KMS-11 (cell line): ENCODE measurements at regions not wholly inside any gene's neighbourhood (a gene's known extent, or its start where the extent isn't known, plus 50 kb on each side); places are given as distances from the start of the nearest gene placed in this dataset.

Experiments used
- H2AFZ ChIP-seq: fragments of 200-600 bp; sonication (generic); 2 replicates; pipeline ENCODE4 v1.6.1; 2016; ENCODE audit warnings: antibody characterized with exemption, mixed run types, low read depth
- H3K27ac ChIP-seq: fragments of 200-600 bp; sonication (generic); 2 replicates; pipeline ENCODE4 v1.6.1; 2016; ENCODE audit warnings: mild to moderate bottlenecking, mixed run types
- H3K27me3 ChIP-seq: fragments of 200-600 bp; sonication (generic); 2 replicates; pipeline ENCODE4 v1.6.1; 2017; ENCODE audit warnings: mild to moderate bottlenecking, low read depth, mixed run types, moderate library complexity; ENCODE audit not compliant: insufficient read depth
- H3K36me3 ChIP-seq: fragments of 200-600 bp; sonication (generic); 2 replicates; pipeline ENCODE4 v1.6.1; 2017; ENCODE audit warnings: mild to moderate bottlenecking, mixed run types; ENCODE audit not compliant: insufficient read depth
- H3K4me1 ChIP-seq: fragments of 200-600 bp; sonication (generic); 2 replicates; pipeline ENCODE4 v1.6.1; 2016; ENCODE audit warnings: mild to moderate bottlenecking, low read depth, mixed run types; ENCODE audit not compliant: poor library complexity, severe bottlenecking
- H3K4me2 ChIP-seq: fragments of 200-600 bp; sonication (generic); 2 replicates; pipeline ENCODE4 v1.7.0; 2016; ENCODE audit warnings: mild to moderate bottlenecking, mixed run types
- H3K4me3 ChIP-seq: fragments of 200-600 bp; sonication (generic); IDR thresholded peaks from 2 replicates; pipeline ENCODE4 v1.6.1; 2017; ENCODE audit warnings: low read depth, low read length, mixed read lengths; ENCODE audit not compliant: insufficient read depth
- H3K79me2 ChIP-seq: fragments of 200-600 bp; sonication (generic); 2 replicates; pipeline ENCODE4 v1.6.1; 2016; ENCODE audit warnings: low read depth, mixed run types; ENCODE audit not compliant: insufficient read depth
- H3K9ac ChIP-seq: fragments of 200-600 bp; sonication (generic); 2 replicates; pipeline ENCODE4 v1.6.1; 2016; ENCODE audit warnings: mild to moderate bottlenecking, mixed run types
- H4K20me1 ChIP-seq: fragments of 200-600 bp; sonication (generic); 2 replicates; pipeline ENCODE4 v1.6.1; 2016; ENCODE audit warnings: mild to moderate bottlenecking, mixed run types; ENCODE audit not compliant: insufficient read depth
- TF ChIP-seq, protein P1 (sequence below): fragments of 200-600 bp; sonication (generic); conservative IDR thresholded peaks from 2 replicates; pipeline ENCODE4 v1.6.1; 2017; ENCODE audit warnings: low read depth, mild to moderate bottlenecking, antibody characterized with exemption, low read length, moderate library complexity, mixed read lengths

DNA sequence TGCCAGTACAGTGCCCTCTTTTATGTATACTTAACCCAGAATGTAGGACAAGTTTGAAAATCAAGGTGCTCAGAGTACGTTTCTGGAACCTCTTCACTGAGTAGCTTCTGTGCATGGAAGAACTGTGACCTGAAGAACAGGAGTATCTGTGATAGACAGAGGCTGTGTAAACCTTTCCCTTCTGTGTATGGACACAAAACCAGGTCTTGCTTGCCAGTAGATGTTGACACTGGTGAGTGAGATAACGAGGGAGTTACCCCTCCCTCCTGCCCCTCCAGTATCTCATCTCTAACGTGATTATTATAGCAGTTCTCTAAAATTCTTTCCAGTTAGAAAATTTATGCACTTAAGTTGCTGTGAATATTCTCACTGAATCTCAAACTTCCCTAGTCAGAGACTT lies 170.8 kb downstream of the RPL10L start:
- Histone ChIP-seq H3K27me3 (no peaks in the 10 kb centered on the region), H3K4me1 (no peaks in the 10 kb centered on the region), H3K79me2 (no peaks in the 10 kb centered on the region), H3K4me3 (no peak overlapping the region), H3K27ac (no peak overlapping the region), H3K9ac (no peak overlapping the region), H2AFZ (no peak overlapping the region), H3K4me2 (no peak overlapping the region), H4K20me1 (no peaks in the 10 kb centered on the region), H3K36me3 (no peaks in the 10 kb centered on the region)
- TF ChIP-seq, protein P1, sequence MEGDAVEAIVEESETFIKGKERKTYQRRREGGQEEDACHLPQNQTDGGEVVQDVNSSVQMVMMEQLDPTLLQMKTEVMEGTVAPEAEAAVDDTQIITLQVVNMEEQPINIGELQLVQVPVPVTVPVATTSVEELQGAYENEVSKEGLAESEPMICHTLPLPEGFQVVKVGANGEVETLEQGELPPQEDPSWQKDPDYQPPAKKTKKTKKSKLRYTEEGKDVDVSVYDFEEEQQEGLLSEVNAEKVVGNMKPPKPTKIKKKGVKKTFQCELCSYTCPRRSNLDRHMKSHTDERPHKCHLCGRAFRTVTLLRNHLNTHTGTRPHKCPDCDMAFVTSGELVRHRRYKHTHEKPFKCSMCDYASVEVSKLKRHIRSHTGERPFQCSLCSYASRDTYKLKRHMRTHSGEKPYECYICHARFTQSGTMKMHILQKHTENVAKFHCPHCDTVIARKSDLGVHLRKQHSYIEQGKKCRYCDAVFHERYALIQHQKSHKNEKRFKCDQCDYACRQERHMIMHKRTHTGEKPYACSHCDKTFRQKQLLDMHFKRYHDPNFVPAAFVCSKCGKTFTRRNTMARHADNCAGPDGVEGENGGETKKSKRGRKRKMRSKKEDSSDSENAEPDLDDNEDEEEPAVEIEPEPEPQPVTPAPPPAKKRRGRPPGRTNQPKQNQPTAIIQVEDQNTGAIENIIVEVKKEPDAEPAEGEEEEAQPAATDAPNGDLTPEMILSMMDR, result no peak

DNA sequence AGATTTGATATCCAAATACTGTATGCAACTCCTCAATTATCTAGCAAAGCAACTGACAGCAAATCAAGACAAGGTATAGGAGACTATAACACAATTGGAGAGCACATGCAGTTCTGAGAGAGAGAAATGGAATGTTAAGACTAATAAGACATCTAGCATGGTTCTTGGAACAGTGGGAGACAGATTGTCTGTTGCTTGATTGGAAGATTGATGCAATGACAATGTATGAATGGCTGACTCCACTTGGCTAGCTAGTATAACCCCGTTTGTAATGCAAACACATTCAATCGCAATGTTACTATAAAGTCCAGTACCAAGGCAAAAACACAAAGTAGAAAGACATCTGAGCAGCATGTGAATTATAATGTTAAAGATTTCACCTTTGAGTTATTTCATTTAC lies 179.3 kb downstream of the RPL10L start:
- Histone ChIP-seq H3K79me2 (no peaks in the 10 kb centered on the region), H3K4me3 (no peak overlapping the region), H4K20me1 (no peaks in the 10 kb centered on the region), H3K27ac (no peak overlapping the region), H2AFZ (no peak overlapping the region), H3K4me1 (no peaks in the 10 kb centered on the region), H3K27me3 (no peaks in the 10 kb centered on the region), H3K9ac (no peak overlapping the region), H3K4me2 (no peak overlapping the region), H3K36me3 (no peaks in the 10 kb centered on the region)
- TF ChIP-seq, protein P1, result no peak

DNA sequence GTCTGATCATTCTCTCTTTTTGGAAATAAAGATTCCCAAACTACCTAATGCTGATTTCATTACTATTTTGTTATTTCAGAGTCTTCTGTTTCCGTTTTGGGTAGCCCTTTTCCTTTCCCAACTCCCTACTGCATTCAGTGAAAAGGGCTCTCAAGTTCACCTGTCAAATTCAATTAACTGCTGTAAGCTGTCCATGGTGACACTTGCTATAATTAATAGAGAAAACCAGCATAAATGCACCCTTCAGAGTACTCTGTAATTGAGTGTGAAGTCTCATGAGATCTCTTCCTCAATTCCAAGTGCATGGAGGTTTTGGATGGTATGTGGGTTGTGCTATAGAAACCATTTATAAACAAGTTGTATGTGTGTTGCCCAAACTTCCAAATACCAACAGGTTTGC lies 187.2 kb downstream of the RPL10L start:
- H3K36me3 ChIP-seq, result no peaks in the 10 kb centered on the region
- no peak overlapping the region for H2AFZ ChIP-seq
- H3K4me3 ChIP-seq, result no peak overlapping the region
- H4K20me1 ChIP-seq, result no peaks in the 10 kb centered on the region
- H3K79me2 ChIP-seq, result no peaks in the 10 kb centered on the region
- H3K27ac ChIP-seq, result no peak overlapping the region
- H3K4me2 ChIP-seq, result no peak overlapping the region
- H3K9ac ChIP-seq, result no peak overlapping the region
- H3K27me3 ChIP-seq, result no peaks in the 10 kb centered on the region
- TF ChIP-seq, protein P1, result no peak
- H3K4me1 ChIP-seq, result no peaks in the 10 kb centered on the region

- Histone ChIP-seq H3K4me1 (no peaks in the 10 kb centered on the region), H4K20me1 (no peaks in the 10 kb centered on the region), H3K27me3 (no peaks in the 10 kb centered on the region), H3K4me3 (no peak overlapping the region), H3K79me2 (no peaks in the 10 kb centered on the region), H3K36me3 (no peaks in the 10 kb centered on the region), H3K9ac (no peak overlapping the region), H3K4me2 (no peak overlapping the region), H3K27ac (no peak overlapping the region), H2AFZ (no peak overlapping the region)
- TF ChIP-seq, protein P1, result no peak
Measured at GRCh38 chr14:46451800-46452199, 199.8 kb downstream of the RPL10L start.
